ENCODE measurements at regions not wholly inside any gene's neighbourhood (a gene's known extent, or its start where the extent isn't known, plus 50 kb on each side); places are given as distances from the start of the nearest gene placed in this dataset.

DNA sequence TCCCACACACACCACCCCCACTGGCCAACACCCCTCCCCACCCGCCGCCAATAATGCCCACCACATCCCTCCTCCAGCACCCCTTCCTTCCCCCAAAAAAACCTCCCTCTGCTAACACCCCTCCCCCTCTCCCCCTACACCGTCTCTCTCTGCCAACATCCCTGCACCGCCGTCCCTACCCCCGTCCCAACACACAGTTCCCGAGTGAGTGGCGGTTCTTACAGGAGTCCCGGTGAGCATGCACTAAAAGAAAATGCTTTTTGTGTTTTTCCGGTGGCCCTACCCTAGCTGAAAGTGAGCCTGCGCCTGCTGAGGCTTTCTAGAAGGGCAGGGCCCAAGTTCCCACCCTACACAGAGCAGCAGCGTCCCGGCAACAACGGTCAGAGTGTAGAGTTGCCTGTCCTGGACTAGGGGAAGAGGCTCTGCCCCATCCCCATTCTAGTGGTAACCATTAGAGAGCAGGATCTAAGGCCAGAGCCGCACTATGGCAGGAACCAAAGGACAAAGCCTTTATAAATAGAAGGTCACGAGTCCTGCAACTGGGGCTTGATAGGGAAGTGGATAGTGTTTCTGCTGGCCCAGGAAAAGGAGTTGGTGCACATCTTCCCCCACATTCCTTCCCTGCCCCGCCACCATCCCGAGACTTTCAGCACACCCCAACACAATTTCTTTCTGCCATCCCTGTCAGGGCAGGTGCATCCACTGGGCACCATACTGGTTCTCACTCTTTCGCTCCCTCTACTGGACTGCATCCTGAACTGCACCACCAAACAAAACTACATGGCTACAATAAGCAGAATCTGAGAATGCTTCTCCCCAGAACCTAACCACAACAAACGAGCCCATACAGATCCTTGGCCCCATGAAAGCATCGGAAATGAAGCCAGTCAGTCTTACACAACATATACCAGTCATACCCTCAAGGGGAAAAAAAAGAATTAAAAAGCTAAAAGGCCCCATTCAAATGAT lies 78.1 kb upstream of the PAGE3 start:
- Histone ChIP-seq H3K36me3 (no peaks in the 10 kb centered on the region), H3K4me3 (no peak overlapping the region), H3K4me1 (no peaks in the 10 kb centered on the region), H3K27ac (no peak overlapping the region), H3K9me3 (no peaks in the 10 kb centered on the region), H3K27me3 (peaks cover 0 to 6% of the 10 kb centered on the region in 2 donors)
- TF ChIP-seq POLR2A (IDR thresholded peaks at IDR 0.05) = no peak
- TF ChIP-seq, protein P1, sequence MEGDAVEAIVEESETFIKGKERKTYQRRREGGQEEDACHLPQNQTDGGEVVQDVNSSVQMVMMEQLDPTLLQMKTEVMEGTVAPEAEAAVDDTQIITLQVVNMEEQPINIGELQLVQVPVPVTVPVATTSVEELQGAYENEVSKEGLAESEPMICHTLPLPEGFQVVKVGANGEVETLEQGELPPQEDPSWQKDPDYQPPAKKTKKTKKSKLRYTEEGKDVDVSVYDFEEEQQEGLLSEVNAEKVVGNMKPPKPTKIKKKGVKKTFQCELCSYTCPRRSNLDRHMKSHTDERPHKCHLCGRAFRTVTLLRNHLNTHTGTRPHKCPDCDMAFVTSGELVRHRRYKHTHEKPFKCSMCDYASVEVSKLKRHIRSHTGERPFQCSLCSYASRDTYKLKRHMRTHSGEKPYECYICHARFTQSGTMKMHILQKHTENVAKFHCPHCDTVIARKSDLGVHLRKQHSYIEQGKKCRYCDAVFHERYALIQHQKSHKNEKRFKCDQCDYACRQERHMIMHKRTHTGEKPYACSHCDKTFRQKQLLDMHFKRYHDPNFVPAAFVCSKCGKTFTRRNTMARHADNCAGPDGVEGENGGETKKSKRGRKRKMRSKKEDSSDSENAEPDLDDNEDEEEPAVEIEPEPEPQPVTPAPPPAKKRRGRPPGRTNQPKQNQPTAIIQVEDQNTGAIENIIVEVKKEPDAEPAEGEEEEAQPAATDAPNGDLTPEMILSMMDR (IDR thresholded peaks at IDR 0.05) = peak; percentile 37 to 57 (median 46)
- ATAC-seq (peak; percentile 74 to 88 (median 86)), DNase-seq (peak in 1 of 3 donors; percentile 18)
- intact Hi-C loops (cut with DNase I) = no loop called here
- 37% methylated on average over 12 of the region's 21 CpGs for WGBS (ENCODE audit: insufficient coverage, low coverage, low lambda C conversion rate, missing lambda C conversion rate)

DNA sequence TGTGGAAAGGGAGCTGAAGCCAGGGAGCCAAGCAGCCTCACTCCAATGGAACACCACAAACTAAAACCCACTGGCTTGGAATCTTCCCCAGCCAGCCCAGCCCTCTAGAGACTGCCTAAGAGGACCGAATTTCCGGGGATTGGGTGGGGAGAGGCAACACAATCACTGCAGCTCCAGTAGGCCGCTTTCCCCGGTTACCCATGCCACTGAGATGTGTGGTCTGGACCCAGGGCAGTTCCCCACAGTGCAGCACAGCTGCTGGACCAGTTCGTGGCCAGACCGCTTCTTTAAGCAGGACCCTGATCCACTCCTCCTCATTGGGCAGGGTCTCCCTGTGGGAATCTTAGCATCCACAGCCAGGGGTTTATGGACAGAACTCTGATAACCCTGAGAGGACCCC lies 91.9 kb upstream of the PAGE3 start:
- Histone ChIP-seq H3K4me3 (no peak overlapping the region), H3K27ac (no peak overlapping the region), H3K4me1 (no peaks in the 10 kb centered on the region), H3K9me3 (no peaks in the 10 kb centered on the region), H3K36me3 (no peaks in the 10 kb centered on the region), H3K27me3 (peaks cover 0 to 7% of the 10 kb centered on the region in 2 donors)
- DNase-seq (no peak), ATAC-seq (no peak)
- WGBS (ENCODE audit: insufficient coverage, low coverage, low lambda C conversion rate, missing lambda C conversion rate) = no CpG with 5 or more reads among the region's 6 CpGs
- intact Hi-C loops (cut with DNase I) = no loop called here
- TF ChIP-seq, protein P1 (IDR thresholded peaks at IDR 0.05) = no peak
- no peak for TF ChIP-seq POLR2A (IDR thresholded peaks at IDR 0.05)

DNA sequence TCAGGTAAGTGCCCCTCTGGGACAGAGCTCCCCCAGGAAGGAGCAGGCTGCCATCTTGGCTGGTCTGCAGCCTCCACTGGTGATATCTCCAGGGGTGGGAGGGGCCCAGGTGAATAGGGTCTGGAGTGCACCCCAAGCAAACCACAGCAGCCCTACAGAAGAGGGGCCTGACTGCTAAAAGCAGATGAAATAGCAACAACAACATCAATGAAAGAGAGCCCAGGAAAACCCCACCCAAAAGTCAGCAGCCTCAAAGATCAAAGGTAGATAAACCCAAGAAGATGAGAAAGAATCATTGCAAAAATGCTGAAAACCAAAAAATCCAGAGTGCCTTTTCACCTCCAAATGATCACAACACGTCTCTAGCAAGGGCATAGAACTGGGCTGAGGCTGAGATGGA lies 92.5 kb upstream of the PAGE3 start:
- 13% methylated on average over 1 of the region's 1 CpG for WGBS (ENCODE audit: insufficient coverage, low coverage, low lambda C conversion rate, missing lambda C conversion rate)
- intact Hi-C loops (cut with DNase I) = no loop called here
- no peak for ATAC-seq

DNA sequence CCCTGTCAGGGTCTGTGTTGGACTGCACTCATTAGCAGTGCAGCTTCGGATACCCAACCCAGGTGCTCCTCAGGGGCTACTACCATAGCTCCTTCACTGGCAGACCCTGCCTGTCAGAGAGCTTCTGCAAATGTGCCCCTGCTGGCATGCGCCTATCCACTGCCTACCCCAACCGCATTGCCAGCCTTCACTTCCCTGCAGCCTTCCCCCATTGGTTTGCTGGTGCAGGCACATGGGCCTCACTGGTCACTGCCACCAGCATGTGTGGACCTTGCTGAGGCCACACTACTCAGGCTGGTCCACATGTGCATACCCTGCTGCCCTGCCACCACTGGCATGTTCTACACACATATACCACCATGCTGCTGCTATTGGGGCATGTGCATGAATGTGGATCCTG lies 72.5 kb upstream of the MAGEH1 start:
- ATAC-seq (peak in 1 of 4 donors; percentile 33), DNase-seq (no peak)
- no peak for TF ChIP-seq POLR2A (IDR thresholded peaks at IDR 0.05)
- TF ChIP-seq, protein P1 (IDR thresholded peaks at IDR 0.05) = no peak
- H3K9me3 ChIP-seq = no peaks in the 10 kb centered on the region
- no peaks in the 10 kb centered on the region for H3K36me3 ChIP-seq
- H3K4me1 ChIP-seq = no peaks in the 10 kb centered on the region
- WGBS (ENCODE audit: insufficient coverage, low coverage, low lambda C conversion rate, missing lambda C conversion rate) = no CpG with 5 or more reads among the region's 3 CpGs
- H3K27me3 ChIP-seq = no peaks in the 10 kb centered on the region
- no peak overlapping the region for H3K27ac ChIP-seq
- no peak overlapping the region for H3K4me3 ChIP-seq
- intact Hi-C loops (cut with DNase I) = no loop called here

More for the DNA sequence above, 92.5 kb upstream of the PAGE3 start:
- no peak overlapping the region for H3K4me3 ChIP-seq
- no peak for DNase-seq
- no peaks in the 10 kb centered on the region for H3K9me3 ChIP-seq
- peaks cover 0 to 7% of the 10 kb centered on the region in 2 donors for H3K27me3 ChIP-seq
- no peaks in the 10 kb centered on the region for H3K4me1 ChIP-seq
- no peak overlapping the region for H3K27ac ChIP-seq
- no peaks in the 10 kb centered on the region for H3K36me3 ChIP-seq
- no peak for TF ChIP-seq POLR2A (IDR thresholded peaks at IDR 0.05)
- TF ChIP-seq, protein P1 (IDR thresholded peaks at IDR 0.05) = no peak
